Nephron progenitor cell (in vitro differentiated cells): ENCODE measurements at regions not wholly inside any gene's neighbourhood (a gene's known extent, or its start where the extent isn't known, plus 50 kb on each side); places are given as distances from the start of the nearest gene placed in this dataset.

Experiments
- DNase-seq: peaks from one replicate; pipeline ENCODE4 v3.0.0; 2021
- H3K27ac Mint-ChIP-seq: 2 replicates; pipeline ENCODE4 v1.8.0; 2021; ENCODE audit warnings: mild to moderate bottlenecking, moderate library complexity, mixed read lengths
- H3K27me3 Mint-ChIP-seq: 2 replicates; pipeline ENCODE4 v1.8.0; 2021; ENCODE audit warnings: mild to moderate bottlenecking, low read depth, mixed read lengths; ENCODE audit not compliant: poor library complexity
- H3K36me3 Mint-ChIP-seq: 2 replicates; pipeline ENCODE4 v1.8.0; 2021; ENCODE audit warnings: low read depth, mixed read lengths
- H3K4me1 Mint-ChIP-seq: 2 replicates; pipeline ENCODE4 v1.8.0; 2021; ENCODE audit warnings: mixed read lengths
- H3K4me3 Mint-ChIP-seq: 2 replicates; pipeline ENCODE4 v1.8.0; 2021; ENCODE audit warnings: mild to moderate bottlenecking, moderate library complexity, mixed read lengths
- H3K9me3 Mint-ChIP-seq: 2 replicates; pipeline ENCODE4 v1.8.0; 2021; ENCODE audit warnings: mild to moderate bottlenecking, moderate library complexity, mixed read lengths
- CTCF ChIP-seq: fragments of 200-600 bp; sonication (generic); IDR thresholded peaks from 2 replicates; pipeline ENCODE4 v1.5.0; 2021; ENCODE audit warnings: antibody characterized with exemption

- H3K4me3 Mint-ChIP-seq: no peak overlapping the region
- no peak for TF ChIP-seq CTCF
- no peaks in the 10 kb centered on the region for H3K9me3 Mint-ChIP-seq
- DNase-seq: no peak
- H3K27me3 Mint-ChIP-seq: no peaks in the 10 kb centered on the region
- no peak overlapping the region for H3K27ac Mint-ChIP-seq
- H3K4me1 Mint-ChIP-seq: peaks cover 5% of the 10 kb centered on the region
- H3K36me3 Mint-ChIP-seq: no peaks in the 10 kb centered on the region
These were observed 528.3 kb downstream of the EFNB2 start for GRCh38 chr13:106007156-106007555.

DNA sequence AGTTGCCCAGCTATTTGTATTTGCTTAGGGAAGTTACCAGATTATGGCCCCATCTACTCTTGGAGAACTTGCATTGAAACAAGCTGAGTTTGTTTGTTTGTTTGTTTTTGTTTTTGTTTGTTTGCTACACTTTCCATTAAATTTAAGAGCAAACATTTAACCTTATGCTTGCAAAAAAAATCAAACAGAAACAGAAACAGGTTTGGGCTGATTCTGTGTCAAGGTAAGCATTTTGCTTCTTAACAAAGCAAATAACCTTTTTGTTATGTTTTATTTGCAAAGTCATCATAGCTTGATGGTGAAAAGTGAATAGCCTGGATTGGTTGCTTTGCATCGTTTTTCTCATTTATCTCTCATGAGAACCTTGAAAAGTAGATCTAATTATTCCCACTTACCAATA is 531.8 kb downstream of the EFNB2 start:
- no peak for DNase-seq
- H3K27ac Mint-ChIP-seq: no peak overlapping the region
- H3K9me3 Mint-ChIP-seq: peaks cover 4% of the 10 kb centered on the region
- H3K4me3 Mint-ChIP-seq: no peak overlapping the region
- H3K27me3 Mint-ChIP-seq: no peaks in the 10 kb centered on the region
- peaks cover 7% of the 10 kb centered on the region for H3K4me1 Mint-ChIP-seq
- no peaks in the 10 kb centered on the region for H3K36me3 Mint-ChIP-seq
- TF ChIP-seq CTCF: no peak

DNA sequence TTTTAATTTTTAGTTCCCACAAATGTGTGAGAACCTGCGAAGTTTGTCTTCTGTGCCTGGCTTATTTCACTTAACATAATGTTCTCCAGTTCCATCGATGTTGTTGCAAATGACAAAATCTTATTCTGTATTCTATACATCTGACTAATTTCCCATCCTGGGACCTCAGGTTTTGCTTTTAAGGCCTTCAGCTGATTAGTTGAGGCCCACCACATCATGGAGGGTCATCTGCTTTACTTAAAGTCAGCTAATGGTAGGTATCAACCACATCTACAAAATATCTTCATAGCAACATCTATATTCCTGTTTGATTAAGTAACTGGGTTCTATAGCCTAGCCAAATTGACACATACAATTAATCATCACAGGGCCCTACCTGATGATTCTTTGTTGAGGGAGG is 534.0 kb downstream of the EFNB2 start:
- TF ChIP-seq CTCF: no peak
- Mint-ChIP-seq H3K36me3 (no peaks in the 10 kb centered on the region), H3K27ac (no peak overlapping the region), H3K9me3 (peaks cover 4% of the 10 kb centered on the region), H3K27me3 (no peaks in the 10 kb centered on the region), H3K4me3 (no peak overlapping the region), H3K4me1 (peaks cover 25% of the 10 kb centered on the region)
- DNase-seq: no peak

DNA sequence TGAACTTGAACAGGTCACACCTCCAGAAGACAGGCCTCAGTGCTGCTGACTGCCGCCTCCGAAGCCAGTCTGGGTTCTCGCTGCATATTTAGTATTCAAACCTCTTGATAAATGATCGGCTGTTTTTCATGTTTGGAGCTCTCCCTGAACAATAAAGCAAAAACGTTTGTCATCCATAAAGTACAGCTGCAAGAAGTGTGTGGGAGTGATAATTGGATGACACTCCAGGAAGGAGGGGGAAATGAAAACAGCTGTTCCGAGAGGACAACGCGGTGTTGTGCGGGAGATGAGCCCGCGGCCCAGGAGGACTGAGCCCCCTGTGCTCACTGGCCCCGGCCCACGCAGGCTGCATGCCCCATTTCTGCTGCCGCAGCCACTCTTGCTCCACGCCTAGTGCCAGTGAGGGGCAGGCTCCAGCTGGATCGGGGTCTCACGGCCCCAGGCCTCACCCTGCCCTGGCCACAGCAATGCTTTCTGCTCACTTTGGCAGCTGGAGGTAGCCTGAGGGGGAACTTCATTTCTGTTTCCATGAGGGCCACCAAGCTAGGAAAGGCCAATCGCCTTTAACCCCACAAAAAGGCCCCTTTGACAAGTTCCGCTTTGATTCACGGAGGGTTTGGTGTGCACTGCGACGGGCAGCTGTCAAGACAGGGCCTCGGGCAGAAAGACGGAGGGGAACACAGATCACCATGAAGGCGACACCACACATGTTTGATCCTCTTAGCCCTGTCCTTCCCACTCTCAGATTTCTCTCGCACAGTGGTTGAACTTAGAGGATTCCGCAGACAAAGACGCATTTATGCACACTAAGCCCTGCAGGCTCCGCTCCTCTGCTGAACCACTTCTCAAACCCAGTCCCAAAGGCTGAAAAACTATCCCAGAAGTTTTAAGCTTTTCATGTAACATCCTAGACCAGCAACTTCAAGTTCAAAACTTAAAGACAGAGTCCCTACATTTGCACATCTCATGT is 537.6 kb downstream of the EFNB2 start:
- no peaks in the 10 kb centered on the region for H3K36me3 Mint-ChIP-seq
- peak overlapping the region; percentile 58 for H3K27ac Mint-ChIP-seq
- H3K27me3 Mint-ChIP-seq: peaks cover 3% of the 10 kb centered on the region
- DNase-seq: peak; percentile 22
- no peak for TF ChIP-seq CTCF
- no peak overlapping the region for H3K4me3 Mint-ChIP-seq
- peaks cover 4% of the 10 kb centered on the region for H3K9me3 Mint-ChIP-seq
- peaks cover 40% of the 10 kb centered on the region for H3K4me1 Mint-ChIP-seq

DNA sequence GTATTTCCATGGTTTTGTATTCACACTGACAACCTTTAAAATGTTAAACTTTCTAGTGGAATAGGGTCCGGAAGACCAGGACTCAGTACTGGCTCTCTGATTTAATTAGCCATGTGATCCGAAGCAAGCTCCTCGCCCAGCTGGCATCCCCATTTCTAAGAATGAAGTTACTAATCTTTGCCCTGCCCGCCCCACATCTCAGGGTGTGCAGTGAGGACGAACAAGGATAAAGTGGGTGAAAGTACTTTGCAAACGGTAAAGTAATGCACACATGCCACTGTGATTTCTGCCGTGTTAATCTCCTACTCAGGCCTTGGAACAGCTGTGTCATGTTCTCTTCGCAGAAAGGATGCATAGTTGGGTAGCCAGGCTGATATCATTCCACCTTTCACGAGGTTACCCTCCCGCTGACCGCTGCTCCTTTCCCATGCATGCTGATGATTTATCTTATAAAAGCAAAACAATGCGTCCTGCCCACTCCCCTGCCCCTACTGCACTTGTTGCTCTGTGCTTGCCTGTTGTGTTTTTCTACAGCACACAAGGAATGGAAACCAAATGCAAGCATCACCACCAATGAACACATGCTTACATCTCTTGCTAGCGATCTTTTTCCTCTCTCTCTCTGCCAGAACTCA is 539.0 kb downstream of the EFNB2 start:
- H3K36me3 Mint-ChIP-seq: no peaks in the 10 kb centered on the region
- peaks cover 4% of the 10 kb centered on the region for H3K9me3 Mint-ChIP-seq
- H3K4me1 Mint-ChIP-seq: peaks cover 45% of the 10 kb centered on the region
- no peak overlapping the region for H3K27ac Mint-ChIP-seq
- H3K27me3 Mint-ChIP-seq: peaks cover 6% of the 10 kb centered on the region
- no peak for TF ChIP-seq CTCF
- DNase-seq: no peak
- no peak overlapping the region for H3K4me3 Mint-ChIP-seq
